GM12878 (cell line): ENCODE measurements at regions not wholly inside any gene's neighbourhood (a gene's known extent, or its start where the extent isn't known, plus 50 kb on each side); places are given as distances from the start of the nearest gene placed in this dataset.

ENCODE experiments used
- ATAC-seq: fragments of 200-7000 bp; cut with Tn5 transposase; 3 replicates; pipeline ENCODE4 v1.9.1; 2020; ENCODE audit warnings: mild to moderate bottlenecking, moderate library complexity
- BruUV-seq: library from RNA; stranded (reverse); fragments of 400-500 nt; replicated peaks from 2 replicates; lab custom pipeline; 2021; lab: Mats Ljungman, UMichigan
- CTCF ChIA-PET: fragments of 300-600 bp; sonication (Branson Sonifier 250); formaldehyde crosslinking; extraction: SDS; loops from one replicate; lab custom pipeline; 2021; ENCODE audit warnings: inconsistent platforms; lab: Yijun Ruan, JAX
- POLR2A ChIA-PET: fragments of 350-600 bp; formaldehyde crosslinking; extraction: SDS; loops from one replicate; lab custom pipeline; 2021; ENCODE audit warnings: inconsistent platforms; lab: Charles Lee
- RAD21 ChIA-PET: fragments of 300-600 bp; sonication (Branson Sonifier 250); formaldehyde crosslinking; loops from one replicate; lab custom pipeline; 2023; ENCODE audit warnings: antibody characterized with exemption; ENCODE audit not compliant: unreplicated experiment; lab: Charles Lee
- SMC1A ChIA-PET: fragments of 300-600 bp; sonication (Branson Sonifier 250); formaldehyde crosslinking; loops from one replicate; lab custom pipeline; 2023; ENCODE audit not compliant: unreplicated experiment, uncharacterized antibody; lab: Charles Lee
- DNase-seq: peaks from one replicate; pipeline ENCODE4 v3.0.0-alpha.2; 2011; ENCODE audit warnings: low read depth, low spot score
- FAIRE-seq: peaks from 3 replicates; lab custom pipeline; 2011; peaks lifted over from hg19 to GRCh38; lab: Jason Lieb, UNC
- H2AFZ ChIP-seq: 2 replicates; pipeline ENCODE4 v1.6.0; 2011; ENCODE audit warnings: low read depth, low read length, control low read depth; ENCODE audit not compliant: control insufficient read depth
- H3K27ac ChIP-seq: 2 replicates; pipeline ENCODE4 v1.5.1; 2011; ENCODE audit warnings: control low read depth; ENCODE audit not compliant: control insufficient read depth, insufficient read depth
- H3K27me3 ChIP-seq, 2 experiments: replicated peaks in 1 of 2; 2 replicates each; pipeline versions ENCODE4 v1.6.0 to v1.6.1; 2011; ENCODE audit warnings: low read length in 1 of 2; ENCODE audit not compliant: control insufficient read depth in 2 of 2, insufficient read depth in 2 of 2
- H3K36me3 ChIP-seq, 2 experiments: 2 replicates each; pipeline ENCODE4 v1.5.1; 2011; ENCODE audit warnings: low read length in 1 of 2; ENCODE audit not compliant: control insufficient read depth in 2 of 2, insufficient read depth in 2 of 2
- H3K4me1 ChIP-seq: 2 replicates; pipeline ENCODE4 v1.6.1; 2011; ENCODE audit warnings: mild to moderate bottlenecking, low read length, moderate library complexity, mixed read lengths; ENCODE audit not compliant: control insufficient read depth, insufficient read depth
- H3K4me2 ChIP-seq: 2 replicates; pipeline ENCODE4 v1.6.0; 2011; ENCODE audit warnings: control low read depth; ENCODE audit not compliant: control insufficient read depth, insufficient read depth
- H3K4me3 ChIP-seq: fragments of 200-600 bp; sonication (generic); 2 replicates; pipeline ENCODE4 v1.5.1; 2016
- H3K79me2 ChIP-seq: 2 replicates; pipeline ENCODE4 v1.6.0; 2011; ENCODE audit warnings: low read length; ENCODE audit not compliant: control insufficient read depth, insufficient read depth
- H3K9ac ChIP-seq: 2 replicates; pipeline ENCODE4 v1.8.0; 2011; ENCODE audit warnings: low read length, control low read depth, mixed read lengths; ENCODE audit not compliant: control insufficient read depth, insufficient read depth
- H3K9me3 ChIP-seq: replicated peaks from 3 replicates; pipeline ENCODE4 v1.5.1; 2011; ENCODE audit warnings: mild to moderate bottlenecking, low read length; ENCODE audit not compliant: control insufficient read depth, insufficient read depth
- H4K20me1 ChIP-seq: 2 replicates; pipeline ENCODE4 v1.6.0; 2011; ENCODE audit not compliant: control insufficient read depth, insufficient read depth
- EZH2 ChIP-seq: IDR thresholded peaks from 2 replicates; pipeline ENCODE4 v1.6.1; 2012; ENCODE audit warnings: low read depth, mild to moderate bottlenecking, control low read depth, inconsistent platforms, low read length, borderline replicate concordance; ENCODE audit not compliant: control insufficient read depth
- GABPA ChIP-seq: IDR thresholded peaks from 2 replicates; pipeline ENCODE4 v1.6.1; 2014; ENCODE audit warnings: antibody characterized with exemption, low read depth, mild to moderate bottlenecking, inconsistent platforms
- PML ChIP-seq: IDR thresholded peaks from 2 replicates; pipeline ENCODE4 v1.6.1; 2012; ENCODE audit warnings: low read length, inconsistent platforms
- RCOR1 ChIP-seq: conservative IDR thresholded peaks from 2 replicates; pipeline ENCODE4 v1.6.1; 2012; ENCODE audit warnings: low read depth, low read length, improper control_type of control experiment
- STAT1 ChIP-seq: fragments of 450-650 bp; conservative IDR thresholded peaks from 2 replicates; pipeline ENCODE4 v1.6.1; 2014; ENCODE audit warnings: antibody characterized with exemption, mild to moderate bottlenecking
- STAT3 ChIP-seq: IDR thresholded peaks from 2 replicates; pipeline ENCODE4 v1.6.1; 2011; ENCODE audit warnings: low read depth, low read length, improper control_type of control experiment
- TBL1XR1 ChIP-seq: IDR thresholded peaks from 2 replicates; pipeline ENCODE4 v1.6.1; 2012; ENCODE audit warnings: low read depth, low read length, improper control_type of control experiment
- ZBTB4 ChIP-seq: fragments of 450-650 bp; formaldehyde crosslinking; IDR thresholded peaks from 2 replicates; pipeline ENCODE4 v1.4.0; 2022; ENCODE audit warnings: mild to moderate bottlenecking, moderate library complexity
- WGBS: methylation state at CpG from one replicate; pipeline ENCODE4 v1.1.6; 2016; ENCODE audit warnings: low lambda C conversion rate; ENCODE audit not compliant: insufficient replicate concordance, insufficient coverage; ENCODE audit errors: missing lambda C conversion rate; 5-methylcytosine and 5-hydroxymethylcytosine counted together
- in situ Hi-C: fragments of 300-500 bp; cut with MboI; formaldehyde crosslinking; loops from 9 replicates; pipeline ENCODE4 v1.14.3; 2018; ENCODE audit warnings: mixed read lengths
- intact Hi-C: fragments of 100-400 bp; cut with micrococcal nuclease; formaldehyde crosslinking; loops from one replicate; pipeline ENCODE4 v1.14.2; 2022; ENCODE audit not compliant: unreplicated experiment
- TF ChIP-seq, protein P1 (sequence below): IDR thresholded peaks from 2 replicates; pipeline ENCODE4 v1.6.1; 2011; ENCODE audit warnings: borderline replicate concordance, low read depth, mild to moderate bottlenecking, moderate library complexity, low read length; ENCODE audit not compliant: insufficient read depth, poor library complexity, severe bottlenecking
- TF ChIP-seq, protein P2 (sequence below): fragments of 450-650 bp; IDR thresholded peaks from 2 replicates; pipeline ENCODE4 v1.6.1; 2016; ENCODE audit warnings: mild to moderate bottlenecking, moderate library complexity, borderline replicate concordance

- H3K4me2 ChIP-seq = no peak overlapping the region
- no peaks in the 10 kb centered on the region for H3K36me3 ChIP-seq
- H3K9ac ChIP-seq = no peak overlapping the region
- RAD21 ChIA-PET = no interaction called here
- no peaks in the 10 kb centered on the region for H3K27me3 ChIP-seq
- DNase-seq (no peak), ATAC-seq (no peak), FAIRE-seq (no peak)
- CTCF ChIA-PET = no interaction called here
- SMC1A ChIA-PET = no interaction called here
- 20% methylated on average over 2 of the region's 2 CpGs for WGBS
- no peaks in the 10 kb centered on the region for H3K4me1 ChIP-seq
- intact Hi-C loops (no loop called here), in situ Hi-C loops (no loop called here)
- H3K9me3 ChIP-seq = no peaks in the 10 kb centered on the region; the same call in 2 of the 3 replicates
- H3K4me3 ChIP-seq = no peak overlapping the region
- no peaks in the 10 kb centered on the region for H3K79me2 ChIP-seq
- no peak overlapping the region for H2AFZ ChIP-seq
- BruUV-seq = no TSS peak
- TF ChIP-seq GABPA (no peak), PML (no peak)
- H4K20me1 ChIP-seq = no peaks in the 10 kb centered on the region
- POLR2A ChIA-PET = no interaction called here
- H3K27ac ChIP-seq = no peak overlapping the region
Measured at GRCh38 chr4:30160140-30160539, 560.0 kb upstream of the PCDH7 start.

DNA sequence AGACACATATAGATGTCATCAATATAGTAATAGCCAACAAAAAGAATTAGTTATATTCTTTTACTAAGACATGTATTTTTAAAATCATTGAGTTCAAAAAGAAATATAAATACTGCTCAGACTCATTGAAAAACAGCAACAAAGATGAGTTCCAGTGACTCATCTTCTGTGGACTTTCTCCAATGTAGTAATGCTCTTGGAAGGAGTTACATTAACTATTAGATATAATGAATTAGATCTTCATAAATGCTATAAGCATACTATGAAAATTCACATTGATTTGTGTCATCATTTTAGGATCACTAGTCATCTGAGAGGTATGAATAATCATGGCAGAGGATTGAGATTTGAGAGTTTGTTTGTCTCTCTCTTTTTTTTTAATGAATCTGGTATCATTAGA lies 547.8 kb upstream of the PCDH7 start:
- DNase-seq (no peak), ATAC-seq (no peak), FAIRE-seq (no peak)
- H3K4me1 ChIP-seq = no peaks in the 10 kb centered on the region
- H3K27ac ChIP-seq = no peak overlapping the region
- ChIA-PET SMC1A (no interaction called here), RAD21 (no interaction called here), POLR2A (no interaction called here), CTCF (no interaction called here)
- intact Hi-C loops = no loop called here
- BruUV-seq = no TSS peak
- no peak overlapping the region for H3K9ac ChIP-seq
- no peaks in the 10 kb centered on the region for H4K20me1 ChIP-seq
- H3K4me3 ChIP-seq = no peak overlapping the region
- no peaks in the 10 kb centered on the region for H3K79me2 ChIP-seq
- H3K4me2 ChIP-seq = no peak overlapping the region
- no peaks in the 10 kb centered on the region for H3K36me3 ChIP-seq
- H3K27me3 ChIP-seq = no peaks in the 10 kb centered on the region
- H2AFZ ChIP-seq = no peak overlapping the region
- no peaks in the 10 kb centered on the region for H3K9me3 ChIP-seq
- in situ Hi-C loops = no loop called here
- TF ChIP-seq TBL1XR1 = no peak
- TF ChIP-seq ZBTB4 (CRISPR knock-in tag) = no peak
- no peak for TF ChIP-seq RCOR1
- TF ChIP-seq EZH2 = no peak
- TF ChIP-seq STAT3 = no peak
- TF ChIP-seq, protein P1, sequence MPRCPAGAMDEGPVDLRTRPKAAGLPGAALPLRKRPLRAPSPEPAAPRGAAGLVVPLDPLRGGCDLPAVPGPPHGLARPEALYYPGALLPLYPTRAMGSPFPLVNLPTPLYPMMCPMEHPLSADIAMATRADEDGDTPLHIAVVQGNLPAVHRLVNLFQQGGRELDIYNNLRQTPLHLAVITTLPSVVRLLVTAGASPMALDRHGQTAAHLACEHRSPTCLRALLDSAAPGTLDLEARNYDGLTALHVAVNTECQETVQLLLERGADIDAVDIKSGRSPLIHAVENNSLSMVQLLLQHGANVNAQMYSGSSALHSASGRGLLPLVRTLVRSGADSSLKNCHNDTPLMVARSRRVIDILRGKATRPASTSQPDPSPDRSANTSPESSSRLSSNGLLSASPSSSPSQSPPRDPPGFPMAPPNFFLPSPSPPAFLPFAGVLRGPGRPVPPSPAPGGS = no peak
- TF ChIP-seq STAT1 = no peak
- TF ChIP-seq, protein P2, sequence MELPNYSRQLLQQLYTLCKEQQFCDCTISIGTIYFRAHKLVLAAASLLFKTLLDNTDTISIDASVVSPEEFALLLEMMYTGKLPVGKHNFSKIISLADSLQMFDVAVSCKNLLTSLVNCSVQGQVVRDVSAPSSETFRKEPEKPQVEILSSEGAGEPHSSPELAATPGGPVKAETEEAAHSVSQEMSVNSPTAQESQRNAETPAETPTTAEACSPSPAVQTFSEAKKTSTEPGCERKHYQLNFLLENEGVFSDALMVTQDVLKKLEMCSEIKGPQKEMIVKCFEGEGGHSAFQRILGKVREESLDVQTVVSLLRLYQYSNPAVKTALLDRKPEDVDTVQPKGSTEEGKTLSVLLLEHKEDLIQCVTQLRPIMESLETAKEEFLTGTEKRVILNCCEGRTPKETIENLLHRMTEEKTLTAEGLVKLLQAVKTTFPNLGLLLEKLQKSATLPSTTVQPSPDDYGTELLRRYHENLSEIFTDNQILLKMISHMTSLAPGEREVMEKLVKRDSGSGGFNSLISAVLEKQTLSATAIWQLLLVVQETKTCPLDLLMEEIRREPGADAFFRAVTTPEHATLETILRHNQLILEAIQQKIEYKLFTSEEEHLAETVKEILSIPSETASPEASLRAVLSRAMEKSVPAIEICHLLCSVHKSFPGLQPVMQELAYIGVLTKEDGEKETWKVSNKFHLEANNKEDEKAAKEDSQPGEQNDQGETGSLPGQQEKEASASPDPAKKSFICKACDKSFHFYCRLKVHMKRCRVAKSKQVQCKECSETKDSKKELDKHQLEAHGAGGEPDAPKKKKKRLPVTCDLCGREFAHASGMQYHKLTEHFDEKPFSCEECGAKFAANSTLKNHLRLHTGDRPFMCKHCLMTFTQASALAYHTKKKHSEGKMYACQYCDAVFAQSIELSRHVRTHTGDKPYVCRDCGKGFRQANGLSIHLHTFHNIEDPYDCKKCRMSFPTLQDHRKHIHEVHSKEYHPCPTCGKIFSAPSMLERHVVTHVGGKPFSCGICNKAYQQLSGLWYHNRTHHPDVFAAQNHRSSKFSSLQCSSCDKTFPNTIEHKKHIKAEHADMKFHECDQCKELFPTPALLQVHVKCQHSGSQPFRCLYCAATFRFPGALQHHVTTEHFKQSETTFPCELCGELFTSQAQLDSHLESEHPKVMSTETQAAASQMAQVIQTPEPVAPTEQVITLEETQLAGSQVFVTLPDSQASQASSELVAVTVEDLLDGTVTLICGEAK = no peak
